Brain microvascular endothelial cell (primary cell): ENCODE measurements at regions not wholly inside any gene's neighbourhood (a gene's known extent, or its start where the extent isn't known, plus 50 kb on each side); places are given as distances from the start of the nearest gene placed in this dataset.

ENCODE experiments used
- DNase-seq: peaks from one replicate; pipeline ENCODE4 v3.0.0-alpha.2; 2020
- H3K27ac ChIP-seq: fragments of 250-450 bp; sonication (Bioruptor Pico); 2 replicates; pipeline ENCODE4 v1.5.1; 2020; ENCODE audit warnings: mild to moderate bottlenecking, moderate library complexity
- H3K27me3 ChIP-seq: fragments of 250-450 bp; sonication (Bioruptor Pico); replicated peaks from 2 replicates; pipeline ENCODE4 v1.5.1; 2020; ENCODE audit warnings: mild to moderate bottlenecking
- H3K36me3 ChIP-seq: fragments of 250-450 bp; sonication (Bioruptor Pico); replicated peaks from 2 replicates; pipeline ENCODE4 v1.5.1; 2020; ENCODE audit warnings: mild to moderate bottlenecking
- H3K4me3 ChIP-seq: 2 replicates; pipeline ENCODE4 v1.5.1; 2011; ENCODE audit warnings: low read depth, mild to moderate bottlenecking, control low read depth, low read length, moderate library complexity
- in situ Hi-C: cut with HindIII; loops from 2 replicates; pipeline ENCODE4 v1.10.0; 2017; ENCODE audit warnings: low sequenced_read_pairs, low pct_ligation_motif_present
- TF ChIP-seq, protein P1 (sequence below): IDR thresholded peaks from 2 replicates; pipeline ENCODE4 v1.5.1; 2011; ENCODE audit warnings: low read depth, mild to moderate bottlenecking, moderate library complexity, low read length, control low read depth, inconsistent platforms; ENCODE audit errors: missing control alignments

DNA sequence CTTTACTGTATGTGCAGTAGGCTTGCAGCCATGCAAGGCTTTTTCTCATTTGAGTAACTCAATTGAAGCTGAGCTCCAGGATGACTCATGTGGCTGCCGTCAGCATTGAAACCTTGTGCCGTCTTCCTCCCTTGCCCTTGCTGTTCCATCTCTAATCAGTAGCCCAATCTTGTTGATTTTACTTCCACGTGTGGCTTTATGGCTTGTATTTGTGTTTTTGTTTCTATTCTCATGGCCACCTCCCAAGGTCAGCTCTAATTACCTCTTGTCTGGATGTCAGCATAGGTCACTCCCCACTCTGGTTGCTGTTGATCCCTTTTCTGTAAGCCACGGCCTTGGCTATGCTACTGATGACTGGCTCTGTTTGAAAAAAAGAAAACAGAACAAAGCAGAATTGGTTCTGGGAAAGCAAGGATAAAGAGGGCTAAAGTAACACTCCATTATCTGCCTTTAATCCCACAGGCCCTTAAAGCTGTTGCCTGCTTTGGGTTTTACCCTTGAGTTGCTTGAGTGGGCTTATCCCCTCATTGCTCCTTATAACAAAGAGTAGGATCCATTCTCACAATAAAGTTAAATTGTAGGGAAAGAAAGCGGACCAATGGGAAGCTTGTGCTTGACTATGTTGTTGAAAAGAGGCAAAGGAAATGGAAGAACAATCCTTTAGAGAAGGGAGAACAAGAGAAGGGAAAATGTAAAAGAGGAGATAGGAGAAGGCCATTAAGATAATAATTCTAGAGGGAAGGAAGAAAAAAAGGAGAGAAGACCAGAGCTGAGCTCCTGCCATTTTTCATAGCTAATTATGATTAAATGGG, 173.9 kb upstream of the PGRMC2 start:
- in situ Hi-C loops = no loop called here
- Histone ChIP-seq H3K27me3 (no peaks in the 10 kb centered on the region), H3K27ac (peak overlapping the region; percentile 70), H3K4me3 (no peak overlapping the region), H3K36me3 (no peaks in the 10 kb centered on the region)
- TF ChIP-seq, protein P1, sequence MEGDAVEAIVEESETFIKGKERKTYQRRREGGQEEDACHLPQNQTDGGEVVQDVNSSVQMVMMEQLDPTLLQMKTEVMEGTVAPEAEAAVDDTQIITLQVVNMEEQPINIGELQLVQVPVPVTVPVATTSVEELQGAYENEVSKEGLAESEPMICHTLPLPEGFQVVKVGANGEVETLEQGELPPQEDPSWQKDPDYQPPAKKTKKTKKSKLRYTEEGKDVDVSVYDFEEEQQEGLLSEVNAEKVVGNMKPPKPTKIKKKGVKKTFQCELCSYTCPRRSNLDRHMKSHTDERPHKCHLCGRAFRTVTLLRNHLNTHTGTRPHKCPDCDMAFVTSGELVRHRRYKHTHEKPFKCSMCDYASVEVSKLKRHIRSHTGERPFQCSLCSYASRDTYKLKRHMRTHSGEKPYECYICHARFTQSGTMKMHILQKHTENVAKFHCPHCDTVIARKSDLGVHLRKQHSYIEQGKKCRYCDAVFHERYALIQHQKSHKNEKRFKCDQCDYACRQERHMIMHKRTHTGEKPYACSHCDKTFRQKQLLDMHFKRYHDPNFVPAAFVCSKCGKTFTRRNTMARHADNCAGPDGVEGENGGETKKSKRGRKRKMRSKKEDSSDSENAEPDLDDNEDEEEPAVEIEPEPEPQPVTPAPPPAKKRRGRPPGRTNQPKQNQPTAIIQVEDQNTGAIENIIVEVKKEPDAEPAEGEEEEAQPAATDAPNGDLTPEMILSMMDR = no peak
- peak; percentile 91 for DNase-seq

DNA sequence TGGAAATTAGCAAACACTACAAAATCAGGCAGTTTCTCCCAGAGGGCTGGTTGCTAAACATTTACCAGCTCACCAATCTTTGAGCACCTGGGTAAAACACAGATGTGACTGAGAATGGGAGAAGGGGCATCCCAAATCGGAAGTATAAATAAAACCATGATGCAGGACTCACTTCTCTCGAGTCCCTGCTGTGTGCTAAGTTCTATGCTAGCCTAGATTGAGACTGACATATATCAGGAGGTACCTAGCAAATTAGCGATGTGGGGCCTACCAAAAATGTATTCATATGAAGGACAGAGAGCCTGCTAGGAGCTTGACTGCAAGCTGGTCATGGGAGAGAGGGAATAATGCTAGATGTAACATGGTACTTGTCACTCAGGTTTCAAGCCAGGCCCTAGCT, 171.9 kb upstream of the PGRMC2 start:
- Histone ChIP-seq H3K27ac (no peak overlapping the region), H3K36me3 (no peaks in the 10 kb centered on the region), H3K27me3 (no peaks in the 10 kb centered on the region), H3K4me3 (no peak overlapping the region)
- in situ Hi-C loops = no loop called here
- no peak for DNase-seq
- TF ChIP-seq, protein P1 = no peak

DNA sequence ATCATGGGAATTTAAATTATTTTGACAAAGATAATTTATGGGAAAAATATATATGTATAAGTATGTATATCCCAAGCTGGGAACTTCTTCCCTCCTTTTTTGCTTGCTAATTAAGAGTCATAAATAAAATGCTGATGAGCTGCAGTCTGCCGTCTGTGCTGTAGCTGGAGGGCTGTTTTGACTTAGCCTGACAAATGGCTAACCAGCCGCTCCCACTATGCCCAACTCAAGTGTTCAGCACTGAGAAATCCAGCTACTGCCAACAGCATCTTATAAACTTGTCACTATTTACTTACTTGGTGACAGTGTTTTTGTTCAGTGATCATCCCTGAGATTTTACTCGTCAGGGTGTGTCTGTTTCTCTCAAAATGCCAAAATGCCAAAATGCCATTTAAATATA, 171.2 kb upstream of the PGRMC2 start:
- in situ Hi-C loops = no loop called here
- Histone ChIP-seq H3K36me3 (no peaks in the 10 kb centered on the region), H3K4me3 (no peak overlapping the region), H3K27ac (no peak overlapping the region), H3K27me3 (no peaks in the 10 kb centered on the region)
- TF ChIP-seq, protein P1 = no peak
- DNase-seq = no peak

DNA sequence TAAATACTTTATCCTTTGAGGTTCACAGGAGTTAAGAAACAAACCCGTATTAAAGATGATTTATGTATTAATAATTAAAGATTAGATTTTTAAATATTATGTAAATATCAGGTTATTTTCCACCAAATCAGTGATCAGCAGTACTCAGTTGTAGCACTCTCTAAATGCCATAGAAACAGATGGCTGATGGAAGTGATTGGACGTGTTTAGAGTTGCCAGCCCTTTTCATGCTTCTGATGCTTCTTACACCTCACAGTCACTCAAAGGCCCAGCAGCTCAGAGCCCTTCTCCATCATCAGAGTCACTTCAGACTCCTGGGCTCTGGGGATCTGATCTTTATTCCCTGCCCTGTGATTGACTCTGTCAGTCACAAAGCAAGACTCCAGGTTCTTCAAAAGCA, 170.1 kb upstream of the PGRMC2 start:
- no peak overlapping the region for H3K4me3 ChIP-seq
- H3K27me3 ChIP-seq = no peaks in the 10 kb centered on the region
- no peaks in the 10 kb centered on the region for H3K36me3 ChIP-seq
- in situ Hi-C loops = no loop called here
- TF ChIP-seq, protein P1 = no peak
- DNase-seq = no peak
- H3K27ac ChIP-seq = no peak overlapping the region

DNA sequence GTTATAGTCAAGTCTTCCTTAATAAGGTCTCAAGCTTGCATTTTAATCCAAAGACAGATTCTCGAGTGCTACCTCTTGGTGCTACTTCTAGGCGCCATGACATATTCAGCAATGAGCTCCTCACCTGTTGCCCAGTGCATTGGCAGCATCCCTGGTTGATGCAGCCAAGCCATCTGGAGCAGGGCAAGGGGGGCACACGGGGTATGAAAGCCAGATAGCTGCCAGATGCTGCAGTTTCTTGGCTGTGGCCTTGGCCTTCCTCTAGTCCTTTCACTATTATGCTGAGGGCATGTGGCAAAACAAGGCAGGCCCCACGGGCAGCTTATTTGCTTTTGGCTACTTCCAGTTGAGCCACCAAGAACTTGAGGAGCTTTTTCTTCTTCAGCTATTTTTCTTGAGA, 168.6 kb upstream of the PGRMC2 start:
- Histone ChIP-seq H3K27ac (no peak overlapping the region), H3K4me3 (no peak overlapping the region), H3K27me3 (no peaks in the 10 kb centered on the region), H3K36me3 (no peaks in the 10 kb centered on the region)
- DNase-seq = no peak
- TF ChIP-seq, protein P1 = no peak
- in situ Hi-C loops = no loop called here

DNA sequence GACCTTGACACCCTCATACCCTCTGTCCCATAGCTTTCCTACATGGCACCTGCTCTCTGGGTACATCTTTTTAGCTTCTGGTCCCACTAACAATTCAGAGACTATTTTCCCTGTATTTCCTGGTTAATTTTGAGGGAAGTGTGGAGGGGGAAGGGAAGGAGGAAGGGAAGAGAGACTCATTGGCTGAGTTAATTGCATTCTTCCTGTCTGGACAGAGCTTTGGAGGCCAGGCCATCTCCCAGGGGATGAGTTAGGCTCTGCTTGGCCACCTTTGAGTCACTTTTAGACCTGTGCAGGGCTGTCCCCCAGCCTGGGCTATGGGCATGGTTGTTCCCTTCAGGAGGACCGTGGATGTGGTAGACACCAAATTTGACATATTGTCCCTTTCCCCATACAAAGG, 167.9 kb upstream of the PGRMC2 start:
- DNase-seq = no peak
- no peak overlapping the region for H3K27ac ChIP-seq
- H3K27me3 ChIP-seq = no peaks in the 10 kb centered on the region
- in situ Hi-C loops = no loop called here
- TF ChIP-seq, protein P1 = no peak
- H3K36me3 ChIP-seq = no peaks in the 10 kb centered on the region
- no peak overlapping the region for H3K4me3 ChIP-seq
